HG03060 (cell line): ENCODE measurements at regions not wholly inside any gene's neighbourhood (a gene's known extent, or its start where the extent isn't known, plus 50 kb on each side); places are given as distances from the start of the nearest gene placed in this dataset.

Experiments
- ATAC-seq: cut with Tn5 transposase; IDR thresholded peaks from one replicate; pipeline ENCODE4 v1.9.1; 2021; ENCODE audit warnings: low read depth, moderate number of reproducible peaks; ENCODE audit not compliant: unreplicated experiment

DNA sequence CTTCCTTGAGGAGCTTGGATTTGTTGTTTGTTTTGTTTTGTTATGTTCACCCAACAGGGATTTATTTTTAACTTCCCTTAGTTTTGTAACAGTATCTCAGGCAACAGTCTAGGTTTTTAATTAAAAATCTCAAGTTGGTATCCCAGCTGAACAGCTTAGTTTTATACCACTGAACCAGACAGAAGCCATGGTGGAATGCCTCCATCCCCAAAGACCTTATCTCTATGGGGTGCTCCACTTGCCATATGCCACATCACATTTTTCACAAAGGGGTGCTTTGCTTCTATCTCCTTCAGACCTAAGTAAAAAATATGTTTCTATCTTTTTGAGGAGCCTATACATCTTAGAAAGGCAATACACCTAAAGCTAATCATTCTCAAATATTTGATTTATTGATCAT, 715.8 kb upstream of the KIF2B start:
- ATAC-seq = no peak

DNA sequence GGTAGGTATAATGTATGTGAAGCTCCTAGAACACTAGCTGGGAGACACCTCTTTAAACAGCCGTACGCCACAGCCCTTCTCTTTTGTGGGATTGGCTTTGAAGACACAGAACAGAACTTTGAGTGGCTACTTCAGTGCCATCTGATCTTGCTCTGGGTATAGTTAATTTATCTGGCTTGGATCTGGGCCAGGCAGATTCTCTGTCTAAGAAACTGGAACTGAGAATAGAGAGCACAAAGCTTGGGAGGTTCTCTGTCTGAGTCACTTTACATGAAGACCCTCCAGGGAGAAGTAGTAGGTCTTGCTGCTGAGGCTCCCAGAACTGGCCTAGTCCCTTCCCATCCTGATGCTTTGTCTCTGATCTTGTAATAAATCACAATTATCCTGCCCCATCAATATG, 721.0 kb upstream of the KIF2B start:
- no peak for ATAC-seq

DNA sequence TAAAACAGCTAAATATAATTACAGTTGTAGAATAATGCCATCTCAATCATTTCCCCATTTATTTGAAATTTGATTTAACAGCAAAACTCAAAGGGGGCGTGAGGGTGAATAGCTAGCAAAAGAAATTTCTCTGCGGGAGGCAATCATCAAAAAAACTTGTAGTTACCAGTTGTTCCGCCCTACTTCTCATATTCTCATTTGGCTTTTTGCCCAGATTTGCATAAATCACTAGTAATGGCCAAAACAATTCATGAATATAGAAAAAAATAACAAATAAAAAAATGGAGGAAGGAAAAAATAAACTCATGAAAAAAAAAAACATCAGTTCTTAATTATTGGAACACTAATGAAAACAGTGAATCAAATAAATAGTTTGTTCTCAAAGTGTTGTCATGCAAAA, 722.6 kb upstream of the KIF2B start:
- ATAC-seq = no peak

DNA sequence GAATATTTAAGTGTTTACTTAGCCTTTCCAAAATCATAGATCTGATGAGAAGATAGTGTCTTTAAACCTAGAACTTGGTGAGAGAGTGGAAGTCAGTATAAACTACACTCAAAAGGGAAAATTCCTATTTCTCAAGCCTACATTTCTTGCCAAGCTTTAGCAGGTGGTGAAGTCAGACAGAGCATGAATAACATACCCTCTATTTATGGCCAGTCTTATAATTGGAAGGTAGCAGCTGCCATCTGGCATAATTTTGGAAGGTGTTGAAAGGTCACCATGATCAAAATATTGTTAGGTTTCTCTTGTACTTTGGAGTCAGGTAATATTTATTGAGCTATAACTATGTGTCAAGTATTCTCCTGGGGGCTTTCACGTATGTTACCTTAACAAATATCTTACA, 729.3 kb upstream of the KIF2B start:
- no peak for ATAC-seq

DNA sequence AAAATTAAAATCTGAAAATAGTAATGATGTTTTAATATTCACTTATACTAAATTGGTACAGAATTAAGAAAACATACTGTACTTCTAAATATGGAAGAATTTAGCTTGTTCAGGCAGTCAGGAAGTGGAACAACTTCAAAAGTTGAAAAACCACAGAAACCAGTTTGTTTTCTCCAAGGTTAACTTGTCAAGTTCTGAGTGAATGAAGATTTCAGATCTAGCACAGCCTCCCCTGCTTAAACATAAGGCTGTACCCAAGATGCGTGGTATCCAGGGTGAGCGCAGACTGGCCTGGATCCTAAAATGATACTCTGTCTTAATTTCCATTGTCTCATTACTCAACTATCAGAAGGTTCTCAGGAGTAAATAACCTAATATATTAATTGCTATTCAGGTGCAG, 730.7 kb upstream of the KIF2B start:
- ATAC-seq = no peak

DNA sequence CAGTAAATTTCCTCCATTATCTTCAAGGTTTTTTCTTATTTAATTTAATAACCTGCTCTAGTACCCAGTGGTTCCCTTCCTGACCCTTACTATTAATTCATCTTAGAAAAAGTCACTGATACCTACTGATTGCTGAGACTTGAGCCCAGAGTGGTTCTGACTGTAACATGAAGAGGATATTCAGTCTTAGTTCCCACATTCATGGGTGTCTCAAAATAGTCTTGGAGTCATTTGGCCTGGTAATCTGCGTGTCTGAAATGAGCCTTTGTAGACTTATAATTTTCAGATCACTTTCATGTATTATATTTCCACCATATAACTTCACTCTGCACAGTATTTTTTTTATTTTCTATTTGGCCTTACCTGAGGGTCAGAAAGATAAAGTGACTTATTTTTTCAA, 732.0 kb upstream of the KIF2B start:
- no peak for ATAC-seq

DNA sequence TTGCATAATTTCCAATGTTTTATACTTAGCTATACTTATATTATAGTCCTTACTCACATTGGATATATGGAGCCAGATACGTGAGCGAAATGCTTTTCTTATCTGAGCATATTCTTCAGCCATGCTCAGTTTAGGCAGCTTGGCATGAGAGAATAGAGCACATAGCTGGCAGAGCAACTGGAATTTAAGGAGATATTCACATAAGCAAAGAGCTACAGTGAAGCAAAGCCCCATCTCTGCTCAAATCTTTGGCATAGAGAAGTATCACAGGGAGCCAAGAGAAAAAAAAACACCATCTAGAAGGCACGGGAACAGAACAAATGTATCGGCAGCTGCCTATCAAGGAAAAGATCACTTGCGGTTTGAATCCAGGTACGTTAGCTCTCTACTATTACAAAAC, 734.2 kb upstream of the KIF2B start:
- no peak for ATAC-seq

DNA sequence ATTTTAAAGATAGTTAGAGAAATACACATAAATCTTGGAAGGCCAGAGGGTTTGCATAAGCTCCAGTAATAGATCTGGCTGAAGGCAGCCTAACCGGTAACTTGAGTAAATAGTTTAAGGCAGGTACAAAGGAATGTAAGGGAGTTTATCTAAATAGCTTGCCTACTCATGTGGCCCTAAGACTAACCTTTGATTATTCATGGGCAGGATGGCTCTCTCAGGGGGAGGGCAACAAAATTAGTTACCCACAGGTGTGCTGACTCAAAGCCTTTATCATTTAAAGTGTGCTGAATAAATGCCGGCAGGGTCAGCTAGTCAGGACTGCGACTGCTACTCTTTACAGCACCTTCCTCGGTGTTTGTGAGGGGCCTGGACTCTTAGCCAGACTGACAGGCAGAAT, 761.3 kb upstream of the KIF2B start:
- no peak for ATAC-seq

DNA sequence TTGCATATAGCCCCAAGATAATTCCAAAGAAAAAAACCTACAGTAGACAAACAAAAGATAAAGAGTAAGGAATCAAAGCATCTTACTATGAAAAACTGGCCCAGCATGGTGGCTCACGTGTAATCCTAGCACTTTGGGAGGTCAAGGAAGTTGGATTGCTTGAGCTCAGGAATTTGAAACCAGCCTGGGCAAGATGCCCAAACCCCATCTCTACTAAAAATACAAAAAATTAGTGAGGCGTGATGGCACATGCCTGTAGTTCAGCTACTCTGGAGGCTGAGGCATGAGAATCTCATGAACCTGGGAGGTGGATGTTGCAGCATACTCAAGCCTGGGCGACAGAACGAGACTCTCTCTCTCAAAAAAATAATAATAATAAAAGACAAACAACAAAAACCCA, 764.7 kb upstream of the KIF2B start:
- ATAC-seq = no peak

DNA sequence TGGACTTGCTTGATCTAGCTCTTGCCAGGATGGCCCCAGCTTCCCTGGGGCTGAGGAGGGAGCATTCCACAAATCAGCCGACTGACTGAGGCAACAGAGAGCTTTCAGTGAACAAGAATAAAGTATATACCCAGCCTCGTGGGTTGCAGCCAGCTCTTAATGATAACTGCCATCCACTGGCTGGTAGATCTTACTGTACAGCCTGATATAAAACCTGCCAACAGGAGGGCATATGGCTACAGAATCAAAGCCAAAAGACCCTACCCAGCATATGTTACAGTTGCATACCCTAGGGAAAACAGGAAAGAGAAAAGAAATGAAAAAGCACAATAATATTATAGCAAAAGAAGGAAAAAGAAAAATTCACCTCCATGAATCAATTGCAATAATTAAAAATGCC, 775.9 kb upstream of the KIF2B start:
- ATAC-seq = no peak

DNA sequence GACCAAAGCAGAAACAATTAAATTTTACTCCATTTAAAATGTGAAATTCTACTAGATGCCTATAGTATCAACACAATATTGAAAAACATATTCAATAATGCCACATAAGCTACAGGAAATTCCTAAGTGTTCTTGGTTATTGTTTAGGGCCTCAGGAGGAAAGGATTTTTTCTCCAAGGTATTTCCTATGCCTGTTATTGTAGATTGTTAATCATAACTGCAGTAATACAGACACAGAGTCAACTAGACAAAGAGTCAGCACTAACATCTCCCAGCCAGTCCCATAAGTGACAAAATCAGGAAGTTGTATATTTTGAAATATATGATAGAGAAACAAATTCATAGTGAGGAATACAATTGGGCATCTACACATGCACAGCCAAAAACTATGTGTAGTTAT, 782.7 kb upstream of the KIF2B start:
- ATAC-seq = no peak

DNA sequence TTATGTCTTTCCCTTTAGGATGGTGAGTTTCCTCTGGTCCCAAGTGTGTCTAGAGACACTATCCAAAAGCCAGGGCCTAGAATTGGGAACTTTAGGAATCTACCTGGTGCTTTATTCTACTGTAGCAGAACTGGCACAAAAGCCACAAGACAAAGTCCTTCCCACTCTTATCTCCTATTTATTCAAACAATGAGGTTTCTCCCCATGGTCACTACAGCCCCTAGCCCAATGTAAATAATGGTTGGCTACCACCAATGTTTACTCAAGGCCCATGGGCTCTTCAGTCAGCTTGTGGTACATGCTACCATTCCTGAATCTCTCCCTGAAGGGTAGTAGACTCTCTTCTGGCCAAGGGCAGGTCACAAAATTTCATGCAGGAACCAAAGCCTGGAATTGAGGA, 789.4 kb upstream of the KIF2B start:
- no peak for ATAC-seq

DNA sequence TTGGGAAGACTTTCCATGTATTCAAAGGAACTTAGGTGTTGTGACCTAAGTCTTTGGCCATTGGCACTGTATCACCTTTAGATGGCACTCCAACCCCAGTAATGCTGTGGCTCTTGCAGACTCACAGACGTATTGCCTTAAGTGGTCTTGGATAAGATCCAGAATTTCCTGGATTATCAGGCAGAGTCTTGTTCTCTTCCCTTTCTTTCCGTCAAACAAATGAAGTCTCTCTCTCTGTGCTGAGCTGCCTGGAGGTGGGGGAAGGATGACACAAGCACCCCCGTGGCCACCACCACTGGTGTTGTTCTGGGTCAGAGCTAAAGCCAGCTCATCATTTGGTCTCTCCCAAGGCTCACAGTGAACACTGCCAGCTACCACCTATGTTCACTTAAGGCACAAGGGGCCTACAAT, 789.9 kb upstream of the KIF2B start:
- no peak for ATAC-seq

DNA sequence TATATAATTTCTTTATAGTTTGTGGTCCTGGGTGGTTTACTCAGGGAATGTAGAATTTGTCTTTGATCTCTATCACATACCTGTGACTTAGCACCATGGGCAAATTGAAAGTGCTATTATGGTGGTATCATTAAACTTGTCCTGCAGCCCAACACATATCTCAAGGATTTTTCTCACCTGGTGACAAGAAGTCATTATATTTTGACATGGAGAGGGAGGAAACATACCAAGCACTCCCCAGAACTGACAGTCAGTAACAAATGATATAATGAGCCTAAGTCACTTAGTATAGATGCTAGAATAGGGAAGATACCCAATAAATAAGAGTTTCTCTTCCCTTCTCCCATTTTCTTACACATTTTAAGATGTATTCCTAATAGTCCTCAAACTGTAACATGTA, 805.5 kb upstream of the KIF2B start:
- ATAC-seq = no peak

DNA sequence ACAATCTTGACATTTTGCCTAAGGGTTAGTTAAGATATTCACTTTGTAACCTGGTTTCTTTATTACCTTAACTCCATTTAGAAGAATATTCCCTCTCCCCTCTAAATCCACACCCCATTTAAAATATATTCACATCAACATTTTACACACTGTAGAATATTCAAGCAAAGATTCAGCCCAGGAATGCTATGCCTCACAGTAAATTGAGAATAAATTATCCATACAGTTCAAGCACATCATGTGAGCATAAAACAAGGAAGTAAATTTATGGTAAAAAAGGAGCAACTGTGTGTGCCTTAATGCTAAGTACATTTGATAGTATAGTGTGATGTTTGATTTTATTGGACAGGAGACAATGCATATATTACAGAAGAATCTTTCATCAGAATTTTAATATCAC, 806.6 kb upstream of the KIF2B start:
- ATAC-seq = no peak

DNA sequence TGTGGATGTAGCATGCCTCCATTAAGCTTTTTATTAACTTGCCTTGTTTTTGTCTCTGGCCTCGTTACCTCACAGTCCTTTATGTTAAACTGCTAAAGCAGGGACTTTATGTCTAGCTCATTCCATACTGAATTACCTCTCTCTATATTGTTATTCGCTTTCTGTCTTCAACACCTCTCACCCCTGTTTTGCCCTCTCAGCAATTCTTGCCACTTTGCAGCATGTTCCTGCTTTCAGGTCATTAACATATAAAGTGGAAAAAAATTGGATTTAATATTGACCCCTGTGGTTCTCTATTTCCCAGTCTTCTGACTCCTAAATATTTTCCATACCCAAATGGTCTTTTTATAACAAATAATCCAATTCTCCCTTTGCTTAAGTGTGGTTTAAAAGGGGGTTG, 810.4 kb upstream of the KIF2B start:
- ATAC-seq = no peak

DNA sequence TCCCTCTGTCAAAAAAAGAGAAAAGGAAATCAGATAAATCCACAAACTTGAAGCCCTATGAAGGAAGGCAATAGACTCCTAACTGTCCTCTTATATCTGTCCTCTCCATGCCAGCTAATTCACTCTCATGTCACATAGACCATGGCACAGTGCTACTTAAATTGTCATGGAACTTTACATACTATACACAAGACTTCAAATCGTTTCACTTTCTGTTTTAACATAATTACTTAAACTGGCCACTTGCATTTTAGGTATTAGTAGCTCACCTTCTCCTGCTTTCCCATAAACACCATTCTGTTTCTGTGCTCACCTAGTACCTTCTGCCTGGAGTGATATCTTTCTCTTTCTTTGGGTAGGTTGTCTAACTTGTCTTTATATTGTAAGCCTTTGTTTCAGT, 816.7 kb upstream of the KIF2B start:
- ATAC-seq = no peak

DNA sequence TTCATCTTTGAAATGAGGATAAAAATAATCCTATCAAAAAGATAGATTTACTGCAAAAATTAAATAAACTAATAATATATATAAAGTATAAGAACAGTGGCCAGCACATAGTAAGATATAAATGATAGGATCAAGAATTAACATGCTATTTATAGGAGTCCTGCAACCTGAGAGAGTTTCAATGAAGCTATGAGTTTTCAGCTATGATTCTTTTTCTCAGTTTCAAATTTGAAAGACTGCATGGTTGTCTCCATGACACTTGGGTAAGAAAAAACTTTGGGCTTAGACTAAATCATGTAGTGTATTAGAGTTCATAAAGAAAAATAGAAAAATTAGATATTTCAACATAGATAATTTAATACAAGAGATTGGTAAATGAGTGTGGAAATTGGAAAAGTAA, 817.8 kb upstream of the KIF2B start:
- ATAC-seq = no peak

DNA sequence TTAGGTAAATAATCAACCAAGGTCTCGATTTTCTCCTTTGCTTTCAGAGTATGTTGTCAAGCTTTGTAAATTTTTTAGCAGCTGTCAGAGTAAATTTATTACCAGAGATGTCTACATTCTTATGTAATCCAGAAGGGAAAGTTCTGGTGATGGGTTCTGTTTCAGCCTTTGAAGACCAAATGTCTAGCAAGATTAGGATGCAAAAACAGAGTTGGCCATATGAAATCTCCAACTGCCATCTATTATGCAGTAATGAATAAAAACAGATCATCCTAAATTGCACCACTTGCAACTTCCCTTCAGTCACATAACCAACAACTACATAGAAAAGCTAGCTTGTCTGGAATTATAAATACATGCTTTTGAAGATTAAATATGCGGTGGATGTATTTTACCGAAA, 826.8 kb upstream of the KIF2B start:
- no peak for ATAC-seq

DNA sequence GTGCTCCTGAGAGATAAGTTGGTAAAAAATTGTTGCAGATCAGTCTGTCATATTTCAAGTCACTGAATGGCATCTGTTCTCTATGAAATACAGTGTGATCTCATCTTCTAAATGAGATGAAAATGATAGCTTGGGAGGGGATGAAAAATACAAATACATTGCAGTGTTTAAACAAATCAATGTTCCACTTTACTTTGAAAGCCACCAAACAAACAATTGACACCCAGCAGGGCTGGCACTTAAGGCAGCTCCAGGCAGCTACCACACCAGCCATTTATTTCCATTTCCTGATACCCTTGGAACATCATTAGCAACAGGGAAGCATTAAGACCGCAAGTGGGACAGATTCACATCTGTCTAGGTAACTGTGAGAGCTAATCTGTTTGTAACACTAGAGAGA, 827.6 kb upstream of the KIF2B start:
- no peak for ATAC-seq

DNA sequence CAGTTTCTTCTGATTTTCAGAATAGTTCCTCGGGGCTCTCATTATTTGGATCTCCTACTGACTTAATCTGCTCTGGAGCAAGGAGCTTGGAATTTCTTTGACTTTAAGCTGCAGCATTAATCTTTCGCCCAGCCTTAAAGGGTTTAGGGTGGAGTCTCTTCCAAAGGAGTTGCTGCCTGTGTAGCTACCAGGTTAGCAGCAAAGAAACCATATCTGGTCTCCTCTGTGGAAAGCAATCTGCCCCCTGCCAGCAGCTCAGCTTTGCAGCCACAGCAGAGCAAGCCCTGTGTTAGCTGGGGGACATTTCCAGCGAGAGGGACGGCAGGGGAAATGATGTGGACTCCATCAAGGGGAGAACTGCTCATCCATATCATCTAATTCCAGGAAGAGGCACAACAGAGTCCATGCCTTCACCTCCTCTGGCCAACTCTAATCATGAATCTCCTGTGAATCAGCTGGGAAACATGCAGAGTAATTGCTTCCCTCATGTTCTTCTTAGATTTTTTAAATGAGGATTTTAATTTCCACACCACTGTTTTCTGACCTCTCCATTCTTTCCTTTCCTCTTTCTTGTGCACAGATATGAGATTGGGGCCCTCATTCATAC, 827.6 kb upstream of the CA10 start:
- no peak for ATAC-seq

DNA sequence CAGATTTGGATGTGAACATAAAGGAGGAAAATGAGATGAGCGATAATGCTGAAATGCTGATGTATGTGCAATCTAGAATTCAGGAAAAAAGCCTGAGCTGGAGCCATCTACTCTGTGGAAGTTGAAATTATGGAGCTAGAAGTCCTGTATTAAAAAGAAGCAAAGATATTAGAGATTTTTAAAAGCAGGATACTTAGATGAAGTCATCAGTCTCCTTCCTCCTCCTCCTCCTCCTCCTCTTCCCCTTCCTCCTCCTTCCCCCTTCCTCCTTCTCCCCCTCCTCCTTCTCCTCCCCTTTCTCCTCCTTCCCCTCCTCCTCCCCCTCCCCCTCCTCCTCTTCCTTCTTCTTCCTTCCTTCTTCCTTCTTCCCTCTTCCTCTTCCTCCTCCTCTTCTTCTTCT, 823.8 kb upstream of the CA10 start:
- ATAC-seq = no peak

DNA sequence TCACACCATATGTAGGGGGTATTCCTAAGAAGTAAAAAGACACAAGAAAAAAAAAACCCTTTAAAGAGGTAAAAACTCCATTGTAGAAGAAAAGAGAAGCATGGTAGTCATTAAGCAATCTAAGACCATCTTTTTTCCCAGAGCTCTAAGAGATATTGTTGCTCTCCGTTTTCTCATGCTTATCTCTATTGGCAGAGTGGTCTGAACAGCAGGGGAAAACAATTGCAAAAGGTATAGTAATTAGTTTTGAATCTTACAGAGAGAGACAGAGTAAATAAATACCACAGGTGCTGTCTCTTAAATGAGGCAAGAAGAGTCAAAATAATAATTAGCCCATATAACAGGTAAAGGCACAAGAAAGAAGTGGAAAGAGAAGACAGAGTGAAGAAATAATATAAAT, 821.4 kb upstream of the CA10 start:
- no peak for ATAC-seq
